NCI-H524 (cell line): ENCODE measurements at regions not wholly inside any gene's neighbourhood (a gene's known extent, or its start where the extent isn't known, plus 50 kb on each side); places are given as distances from the start of the nearest gene placed in this dataset.
"Not testable (repeated sequence)": the region's sequence is repeated elsewhere in the genome, so short reads cannot be mapped to it uniquely, and the experiment has no call there.

Source experiments
- DNase-seq, 2 experiments: peaks; one replicate each; lab custom pipeline; 2025; lab: John Stamatoyannopoulos, UW

GRCh38 chr6:30807566-30807965 is 63.2 kb upstream of the IER3 start:
- not testable (repeated sequence) for DNase-seq

DNA sequence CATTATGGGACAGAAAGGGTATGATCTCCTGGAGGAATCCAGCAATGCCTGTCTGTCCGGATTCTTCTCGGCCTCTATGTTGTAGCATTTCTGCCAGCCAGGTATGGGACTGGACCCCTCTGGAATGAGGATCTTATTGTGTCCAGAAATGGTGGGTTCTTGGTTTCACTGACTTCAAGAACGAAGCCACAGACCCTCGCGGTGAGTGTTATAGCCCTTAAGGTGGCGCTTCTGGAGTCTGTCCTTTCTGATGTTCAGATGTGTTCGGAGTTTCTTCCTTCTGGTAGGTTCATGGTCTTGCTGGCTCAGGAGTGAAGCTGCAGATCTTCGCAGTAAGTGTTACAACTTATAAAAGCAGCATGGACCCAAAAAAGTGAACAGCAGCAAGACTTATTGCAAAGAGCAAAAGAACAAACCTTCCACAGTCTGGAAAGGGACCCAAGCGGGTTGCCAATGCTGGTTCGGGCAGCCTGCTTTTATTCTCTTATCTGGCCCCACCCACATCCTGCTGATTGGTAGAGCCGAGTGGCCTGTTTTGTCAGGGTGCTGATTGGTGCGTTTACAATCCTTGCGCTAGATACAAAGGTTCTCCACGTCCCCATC is 62.3 kb upstream of the IER3 start:
- DNase-seq, result no peak

- DNase-seq, result no peak
Observed at GRCh38 chr6:30804333-30804732, 60.0 kb upstream of the IER3 start.

DNA sequence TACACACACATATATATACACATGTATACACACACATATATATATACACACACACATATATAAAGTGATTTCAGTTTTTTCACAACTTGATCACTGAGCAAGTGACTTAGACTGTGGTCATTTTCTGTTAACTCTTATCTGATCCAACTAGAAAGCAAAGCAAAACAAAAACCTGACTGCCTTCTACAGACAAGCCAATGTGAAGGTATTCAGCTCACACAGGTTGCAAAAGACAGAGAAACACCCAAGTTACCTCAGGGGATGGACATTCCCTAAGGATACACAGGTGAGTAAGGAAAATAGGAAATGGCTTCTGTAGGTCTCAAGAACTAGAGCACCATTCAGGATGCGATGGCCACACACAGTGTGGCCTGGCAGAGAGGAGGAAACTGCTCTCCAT is 58.4 kb upstream of the IER3 start:
- DNase-seq, result no peak

GRCh38 chr6:30801950-30802349 is 57.6 kb upstream of the IER3 start:
- DNase-seq, result no peak

- no peak for DNase-seq
Observed at GRCh38 chr6:30800871-30801270, 56.5 kb upstream of the IER3 start.

DNA sequence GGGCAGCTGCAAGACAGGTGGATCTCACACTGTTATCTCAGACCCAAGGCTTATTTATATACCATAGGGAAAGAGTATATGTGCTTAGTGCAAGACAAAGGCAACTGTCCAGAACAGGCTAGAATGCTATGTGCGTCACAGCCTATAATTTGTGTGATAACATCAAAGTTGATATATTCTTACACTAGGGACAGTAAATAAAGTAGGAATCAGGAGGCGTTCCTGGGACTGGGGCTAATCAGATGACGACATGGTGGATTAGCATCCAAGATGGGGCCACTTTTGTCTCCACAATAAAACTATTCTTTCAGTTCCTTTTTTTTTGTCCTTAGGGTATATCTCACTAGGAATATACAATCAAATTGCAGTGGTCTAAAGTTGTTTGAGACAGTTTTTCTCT is 54.9 kb upstream of the IER3 start:
- no peak for DNase-seq

- DNase-seq, result no peak
Observed at GRCh38 chr6:30798494-30798893, 54.1 kb upstream of the IER3 start.

DNA sequence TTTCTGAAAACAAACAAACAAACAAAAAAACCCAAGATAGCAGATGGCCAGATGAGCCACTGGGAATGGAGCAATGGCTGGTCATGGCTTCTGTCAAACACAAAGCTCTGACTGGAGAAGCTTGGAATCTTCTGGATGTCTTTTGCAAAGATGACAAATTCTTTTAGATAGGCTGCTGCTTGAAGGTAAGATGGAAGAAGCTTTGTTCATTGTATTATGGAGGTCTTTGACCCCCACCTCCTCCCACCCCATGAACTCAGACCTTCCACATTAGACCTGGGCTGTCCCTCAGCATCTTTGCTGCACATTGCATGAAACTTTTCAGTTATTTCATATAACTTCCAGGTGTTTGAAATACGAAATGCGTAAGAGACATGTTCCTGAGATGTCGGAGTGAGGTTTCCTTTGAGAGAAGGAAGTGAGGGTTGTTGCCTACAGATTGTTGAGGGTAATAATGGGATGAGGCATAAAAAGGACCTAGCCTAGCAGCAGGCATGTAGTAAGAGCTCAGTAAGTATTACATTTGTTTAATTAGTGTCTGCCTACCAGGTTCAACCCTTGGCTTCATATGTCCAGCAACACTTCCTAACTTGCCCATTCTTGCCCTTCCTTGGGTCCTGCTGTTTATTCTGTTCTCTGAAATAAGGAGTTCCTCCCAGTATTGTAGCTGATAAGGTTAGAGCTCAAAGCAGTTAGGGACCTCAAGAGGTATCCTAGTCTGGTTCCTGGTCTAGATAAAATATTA is 51.4 kb upstream of the IER3 start:
- no peak for DNase-seq
